ENCODE measurements at regions not wholly inside any gene's neighbourhood (a gene's known extent, or its start where the extent isn't known, plus 50 kb on each side); places are given as distances from the start of the nearest gene placed in this dataset.

GRCh38 chr4:123643691-123644090, 247.1 kb downstream of the SPRY1 start:
- TF ChIP-seq, protein P1, sequence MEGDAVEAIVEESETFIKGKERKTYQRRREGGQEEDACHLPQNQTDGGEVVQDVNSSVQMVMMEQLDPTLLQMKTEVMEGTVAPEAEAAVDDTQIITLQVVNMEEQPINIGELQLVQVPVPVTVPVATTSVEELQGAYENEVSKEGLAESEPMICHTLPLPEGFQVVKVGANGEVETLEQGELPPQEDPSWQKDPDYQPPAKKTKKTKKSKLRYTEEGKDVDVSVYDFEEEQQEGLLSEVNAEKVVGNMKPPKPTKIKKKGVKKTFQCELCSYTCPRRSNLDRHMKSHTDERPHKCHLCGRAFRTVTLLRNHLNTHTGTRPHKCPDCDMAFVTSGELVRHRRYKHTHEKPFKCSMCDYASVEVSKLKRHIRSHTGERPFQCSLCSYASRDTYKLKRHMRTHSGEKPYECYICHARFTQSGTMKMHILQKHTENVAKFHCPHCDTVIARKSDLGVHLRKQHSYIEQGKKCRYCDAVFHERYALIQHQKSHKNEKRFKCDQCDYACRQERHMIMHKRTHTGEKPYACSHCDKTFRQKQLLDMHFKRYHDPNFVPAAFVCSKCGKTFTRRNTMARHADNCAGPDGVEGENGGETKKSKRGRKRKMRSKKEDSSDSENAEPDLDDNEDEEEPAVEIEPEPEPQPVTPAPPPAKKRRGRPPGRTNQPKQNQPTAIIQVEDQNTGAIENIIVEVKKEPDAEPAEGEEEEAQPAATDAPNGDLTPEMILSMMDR (IDR thresholded peaks at IDR 0.05), result no peak
- no peak for TF ChIP-seq POLR2A (IDR thresholded peaks at IDR 0.05)
